HepG2 (cell line): ENCODE measurements at regions not wholly inside any gene's neighbourhood (a gene's known extent, or its start where the extent isn't known, plus 50 kb on each side); places are given as distances from the start of the nearest gene placed in this dataset.

Experiments
- ATAC-seq: fragments of 200-7000 bp; cut with Tn5 transposase; 3 replicates; pipeline ENCODE4 v1.9.1; 2020; ENCODE audit warnings: mild to moderate bottlenecking, moderate library complexity
- BruUV-seq: library from RNA; stranded (reverse); fragments of 400-500 nt; replicated peaks from 2 replicates; lab custom pipeline; 2021; lab: Mats Ljungman, UMichigan
- CTCF ChIA-PET: fragments of 300-600 bp; formaldehyde crosslinking; extraction: SDS; loops from one replicate; lab custom pipeline; 2021; ENCODE audit warnings: low total read pairs, inconsistent platforms, low intra/inter-chr PET ratio; lab: Yijun Ruan, JAX
- POLR2A ChIA-PET: fragments of 350-600 bp; sonication (Branson Sonifier 250); formaldehyde crosslinking; loops from one replicate; lab custom pipeline; 2020; ENCODE audit warnings: antibody characterized with exemption, inconsistent platforms; lab: Yijun Ruan, JAX
- DNase-seq: peaks from one replicate; pipeline ENCODE4 v3.0.0-alpha.2; 2015; ENCODE audit warnings: low spot score
- FAIRE-seq: peaks from 3 replicates; lab custom pipeline; 2011; peaks lifted over from hg19 to GRCh38; lab: Jason Lieb, UNC
- H2AFZ ChIP-seq: one replicate; pipeline ENCODE4 v1.6.1; 2011; ENCODE audit warnings: low read length, inconsistent platforms
- H3K27ac ChIP-seq: fragments of 300-600 bp; 3 replicates; pipeline ENCODE4 v1.8.0; 2011; ENCODE audit warnings: mixed run types, mild to moderate bottlenecking, mixed read lengths, low read length, inconsistent platforms; ENCODE audit not compliant: insufficient read depth; ENCODE audit errors: extremely low read length
- H3K27me3 ChIP-seq, 2 experiments: fragments of 200-600 bp in 1 of 2; 2 replicates in 1 of 2; 3 replicates in 1 of 2; pipeline versions ENCODE4 v1.6.0 to v1.8.0; 2011; ENCODE audit warnings: low read length in 2 of 2, mild to moderate bottlenecking in 2 of 2, moderate library complexity in 2 of 2, inconsistent platforms in 1 of 2; ENCODE audit not compliant: insufficient read depth in 2 of 2, control insufficient read depth in 1 of 2
- H3K36me3 ChIP-seq, 2 experiments: fragments of 200-600 bp in 1 of 2; replicated peaks in 1 of 2; 2 replicates in 1 of 2; 3 replicates in 1 of 2; pipeline versions ENCODE4 v1.5.1 to v1.8.0; 2011; ENCODE audit warnings: low read length in 2 of 2, inconsistent platforms in 1 of 2; ENCODE audit not compliant: insufficient read depth in 2 of 2, control insufficient read depth in 1 of 2
- H3K4me1 ChIP-seq: 2 replicates; pipeline ENCODE4 v1.5.1; 2012; ENCODE audit warnings: low read length, inconsistent platforms; ENCODE audit not compliant: insufficient read depth
- H3K4me2 ChIP-seq: 2 replicates; pipeline ENCODE4 v1.6.0; 2011; ENCODE audit warnings: low read depth, low read length, inconsistent platforms
- H3K4me3 ChIP-seq, 3 experiments: fragments of 200-600 bp in 1 of 3; sonication (generic), shearing (Covaris generic) in 1 of 3; replicated peaks in 1 of 3; 2 replicates each; pipeline ENCODE4 v1.5.1; 2011 to 2016; ENCODE audit warnings: low read length in 3 of 3, inconsistent platforms in 2 of 3, low read depth in 2 of 3, mild to moderate bottlenecking in 2 of 3, control low read depth in 1 of 3, mixed read lengths in 1 of 3; ENCODE audit not compliant: insufficient read depth in 1 of 3
- H3K79me2 ChIP-seq: one replicate; pipeline ENCODE4 v1.6.1; 2011; ENCODE audit warnings: low read length, inconsistent platforms; ENCODE audit not compliant: insufficient read depth
- H3K9ac ChIP-seq: 2 replicates; pipeline ENCODE4 v1.6.0; 2011; ENCODE audit warnings: mild to moderate bottlenecking, low read depth, low read length, inconsistent platforms; ENCODE audit not compliant: insufficient read depth
- H3K9me3 ChIP-seq: 2 replicates; pipeline ENCODE4 v1.5.1; 2012; ENCODE audit warnings: mild to moderate bottlenecking, low read length
- H4K20me1 ChIP-seq: 2 replicates; pipeline ENCODE4 v1.6.0; 2011; ENCODE audit warnings: inconsistent platforms, mild to moderate bottlenecking, low read length, moderate library complexity; ENCODE audit not compliant: insufficient read depth
- MYC ChIP-seq: sonication (generic); formaldehyde crosslinking; IDR thresholded peaks from 2 replicates; pipeline ENCODE4 v1.9.0; 2021; ENCODE audit warnings: missing genetic modification reagents, borderline replicate concordance
- PTBP1 ChIP-seq: fragments of 200-400 bp; formaldehyde crosslinking; IDR thresholded peaks from 2 replicates; pipeline ENCODE4 v1.6.1; 2018; ENCODE audit warnings: low read length, low read depth; ENCODE audit not compliant: poor library complexity, severe bottlenecking
- SETDB1 ChIP-seq: sonication (generic); formaldehyde crosslinking; IDR thresholded peaks from 2 replicates; pipeline ENCODE4 v1.5.1; 2020; ENCODE audit warnings: missing genetic modification reagents, mild to moderate bottlenecking, borderline replicate concordance
- SNRNP70 ChIP-seq: fragments of 200-400 bp; formaldehyde crosslinking; IDR thresholded peaks from 2 replicates; pipeline ENCODE4 v1.6.1; 2017; ENCODE audit warnings: mild to moderate bottlenecking, low read depth, low read length, moderate library complexity
- ZFY ChIP-seq: sonication (generic); formaldehyde crosslinking; IDR thresholded peaks from 2 replicates; pipeline ENCODE4 v1.4.0; 2020; ENCODE audit warnings: missing genetic modification reagents
- in situ Hi-C: cut with HindIII; loops from 2 replicates; pipeline ENCODE4 v1.10.0; 2017; ENCODE audit warnings: low pct_unique_long_range_greater_than_20kb; ENCODE audit not compliant: extremely low pct_ligation_motif_present
- intact Hi-C: fragments of 100-400 bp; cut with micrococcal nuclease; formaldehyde crosslinking; loops from one replicate; pipeline ENCODE4 v1.10.0; 2022; ENCODE audit not compliant: unreplicated experiment
- TF ChIP-seq, protein P1 (sequence below): IDR thresholded peaks from 2 replicates; pipeline ENCODE4 v1.6.1; 2016; ENCODE audit warnings: low read depth, missing genetic modification reagents, missing compliant biosample characterization
- TF ChIP-seq, protein P2 (sequence below): sonication (generic); formaldehyde crosslinking; IDR thresholded peaks from 2 replicates; pipeline ENCODE4 v1.9.0; 2021; ENCODE audit warnings: missing genetic modification reagents, mild to moderate bottlenecking, borderline replicate concordance
- TF ChIP-seq, protein P3 (sequence below): sonication (generic); formaldehyde crosslinking; IDR thresholded peaks from 2 replicates; pipeline ENCODE4 v1.4.0; 2020; ENCODE audit warnings: mild to moderate bottlenecking, missing genetic modification reagents

DNA sequence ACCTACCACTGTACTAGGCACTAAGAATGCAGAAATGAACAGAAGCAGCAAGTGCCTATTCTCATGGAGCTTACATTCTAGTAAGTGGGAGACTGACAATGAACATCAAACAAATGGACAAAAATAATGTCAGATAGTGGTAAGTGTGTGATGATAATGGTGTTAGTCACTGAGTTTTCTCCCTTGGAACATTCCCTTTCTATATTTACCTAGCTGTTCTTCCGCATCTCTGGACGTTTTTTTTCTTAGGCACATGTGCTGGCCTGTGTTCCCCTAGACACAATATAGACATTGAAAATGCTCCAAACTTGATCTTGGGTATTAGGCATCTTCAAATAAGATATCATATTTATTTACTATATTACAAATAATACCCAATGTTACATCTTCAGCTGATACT, 218.1 kb upstream of the GJE1 start (continued):
- TF ChIP-seq, protein P1, sequence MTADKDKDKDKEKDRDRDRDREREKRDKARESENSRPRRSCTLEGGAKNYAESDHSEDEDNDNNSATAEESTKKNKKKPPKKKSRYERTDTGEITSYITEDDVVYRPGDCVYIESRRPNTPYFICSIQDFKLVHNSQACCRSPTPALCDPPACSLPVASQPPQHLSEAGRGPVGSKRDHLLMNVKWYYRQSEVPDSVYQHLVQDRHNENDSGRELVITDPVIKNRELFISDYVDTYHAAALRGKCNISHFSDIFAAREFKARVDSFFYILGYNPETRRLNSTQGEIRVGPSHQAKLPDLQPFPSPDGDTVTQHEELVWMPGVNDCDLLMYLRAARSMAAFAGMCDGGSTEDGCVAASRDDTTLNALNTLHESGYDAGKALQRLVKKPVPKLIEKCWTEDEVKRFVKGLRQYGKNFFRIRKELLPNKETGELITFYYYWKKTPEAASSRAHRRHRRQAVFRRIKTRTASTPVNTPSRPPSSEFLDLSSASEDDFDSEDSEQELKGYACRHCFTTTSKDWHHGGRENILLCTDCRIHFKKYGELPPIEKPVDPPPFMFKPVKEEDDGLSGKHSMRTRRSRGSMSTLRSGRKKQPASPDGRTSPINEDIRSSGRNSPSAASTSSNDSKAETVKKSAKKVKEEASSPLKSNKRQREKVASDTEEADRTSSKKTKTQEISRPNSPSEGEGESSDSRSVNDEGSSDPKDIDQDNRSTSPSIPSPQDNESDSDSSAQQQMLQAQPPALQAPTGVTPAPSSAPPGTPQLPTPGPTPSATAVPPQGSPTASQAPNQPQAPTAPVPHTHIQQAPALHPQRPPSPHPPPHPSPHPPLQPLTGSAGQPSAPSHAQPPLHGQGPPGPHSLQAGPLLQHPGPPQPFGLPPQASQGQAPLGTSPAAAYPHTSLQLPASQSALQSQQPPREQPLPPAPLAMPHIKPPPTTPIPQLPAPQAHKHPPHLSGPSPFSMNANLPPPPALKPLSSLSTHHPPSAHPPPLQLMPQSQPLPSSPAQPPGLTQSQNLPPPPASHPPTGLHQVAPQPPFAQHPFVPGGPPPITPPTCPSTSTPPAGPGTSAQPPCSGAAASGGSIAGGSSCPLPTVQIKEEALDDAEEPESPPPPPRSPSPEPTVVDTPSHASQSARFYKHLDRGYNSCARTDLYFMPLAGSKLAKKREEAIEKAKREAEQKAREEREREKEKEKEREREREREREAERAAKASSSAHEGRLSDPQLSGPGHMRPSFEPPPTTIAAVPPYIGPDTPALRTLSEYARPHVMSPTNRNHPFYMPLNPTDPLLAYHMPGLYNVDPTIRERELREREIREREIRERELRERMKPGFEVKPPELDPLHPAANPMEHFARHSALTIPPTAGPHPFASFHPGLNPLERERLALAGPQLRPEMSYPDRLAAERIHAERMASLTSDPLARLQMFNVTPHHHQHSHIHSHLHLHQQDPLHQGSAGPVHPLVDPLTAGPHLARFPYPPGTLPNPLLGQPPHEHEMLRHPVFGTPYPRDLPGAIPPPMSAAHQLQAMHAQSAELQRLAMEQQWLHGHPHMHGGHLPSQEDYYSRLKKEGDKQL (CRISPR knock-in tag), result no peak
- TF ChIP-seq PTBP1 (no peak), SETDB1 (no peak)
- TF ChIP-seq, protein P2, sequence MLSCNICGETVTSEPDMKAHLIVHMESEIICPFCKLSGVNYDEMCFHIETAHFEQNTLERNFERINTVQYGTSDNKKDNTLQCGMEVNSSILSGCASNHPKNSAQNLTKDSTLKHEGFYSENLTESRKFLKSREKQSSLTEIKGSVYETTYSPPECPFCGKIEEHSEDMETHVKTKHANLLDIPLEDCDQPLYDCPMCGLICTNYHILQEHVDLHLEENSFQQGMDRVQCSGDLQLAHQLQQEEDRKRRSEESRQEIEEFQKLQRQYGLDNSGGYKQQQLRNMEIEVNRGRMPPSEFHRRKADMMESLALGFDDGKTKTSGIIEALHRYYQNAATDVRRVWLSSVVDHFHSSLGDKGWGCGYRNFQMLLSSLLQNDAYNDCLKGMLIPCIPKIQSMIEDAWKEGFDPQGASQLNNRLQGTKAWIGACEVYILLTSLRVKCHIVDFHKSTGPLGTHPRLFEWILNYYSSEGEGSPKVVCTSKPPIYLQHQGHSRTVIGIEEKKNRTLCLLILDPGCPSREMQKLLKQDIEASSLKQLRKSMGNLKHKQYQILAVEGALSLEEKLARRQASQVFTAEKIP (CRISPR knock-in tag), result no peak

DNA sequence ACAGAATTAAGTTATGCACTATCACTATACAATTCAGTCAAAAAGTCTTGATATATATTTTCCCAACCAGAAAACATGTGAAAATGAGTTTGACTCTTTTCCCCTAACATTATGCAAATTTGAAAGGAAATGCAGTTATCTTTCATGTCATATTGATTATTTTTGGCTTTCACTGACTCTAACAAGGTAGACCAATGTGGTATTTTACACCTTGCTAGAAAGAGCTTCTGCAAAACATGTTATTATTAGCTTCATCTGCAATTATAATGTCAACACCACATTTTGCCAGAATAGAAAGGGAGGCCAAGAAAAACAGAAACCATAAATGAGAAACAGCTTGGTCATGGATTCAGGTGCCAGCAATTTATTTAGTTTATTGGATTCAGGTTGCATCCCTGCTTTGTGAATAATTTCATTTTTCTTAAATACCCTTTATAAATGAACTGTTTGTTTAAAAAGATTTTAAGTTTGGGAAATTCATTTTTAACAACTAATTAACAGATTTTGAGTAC, 226.1 kb upstream of the GJE1 start:
- DNase-seq (no peak), ATAC-seq (no peak)
- Histone ChIP-seq H3K4me3 (no peak overlapping the region), H3K27ac (no peak overlapping the region), H3K9me3 (no peaks in the 10 kb centered on the region), H3K4me1 (no peaks in the 10 kb centered on the region), H3K9ac (no peak overlapping the region), H4K20me1 (no peaks in the 10 kb centered on the region), H3K27me3 (no peaks in the 10 kb centered on the region), H3K36me3 (no peaks in the 10 kb centered on the region), H3K4me2 (no peak overlapping the region), H2AFZ (no peak overlapping the region)
- ChIA-PET CTCF (no interaction called here), POLR2A (no interaction called here)
- no TSS peak for BruUV-seq
- intact Hi-C loops, result no loop called here
- in situ Hi-C loops, result no loop called here
- TF ChIP-seq ZFY (CRISPR knock-in tag) (no peak), SNRNP70 (no peak), MYC (CRISPR knock-in tag) (no peak)
- TF ChIP-seq, protein P3, sequence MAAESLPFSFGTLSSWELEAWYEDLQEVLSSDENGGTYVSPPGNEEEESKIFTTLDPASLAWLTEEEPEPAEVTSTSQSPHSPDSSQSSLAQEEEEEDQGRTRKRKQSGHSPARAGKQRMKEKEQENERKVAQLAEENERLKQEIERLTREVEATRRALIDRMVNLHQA (CRISPR knock-in tag), result no peak
- TF ChIP-seq, all 625 proteins: peak for 0
- no peaks in the 10 kb centered on the region for H3K79me2 ChIP-seq
- FAIRE-seq, result no peak
